GM19240 (cell line): ENCODE measurements at regions not wholly inside any gene's neighbourhood (a gene's known extent, or its start where the extent isn't known, plus 50 kb on each side); places are given as distances from the start of the nearest gene placed in this dataset.

ENCODE experiments used
- DNase-seq: peaks from one replicate; pipeline ENCODE4 v3.0.0; 2011; ENCODE audit warnings: low spot score; ENCODE audit not compliant: insufficient read length

DNA sequence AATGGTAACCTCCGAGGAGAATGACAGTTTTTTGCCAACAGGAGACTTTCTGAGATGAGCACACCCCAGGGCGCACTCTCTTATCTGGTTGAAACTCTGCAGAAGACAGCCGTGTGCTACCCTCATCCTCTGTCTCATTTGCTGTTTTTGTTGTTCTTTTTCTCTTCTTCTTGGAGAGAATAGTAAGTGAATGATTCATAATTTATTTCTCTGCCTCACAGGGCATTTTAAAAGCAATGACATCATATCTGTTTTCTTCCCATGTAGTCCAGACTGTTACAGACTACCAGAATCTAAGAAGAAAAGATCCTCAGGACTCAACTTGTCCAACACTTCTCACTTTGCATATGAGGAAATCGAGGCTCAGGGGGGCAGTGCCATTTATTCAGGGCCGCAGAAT lies 771.1 kb upstream of the GRM7 start:
- no peak for DNase-seq

GRCh38 chr3:6091262-6091661 lies 769.7 kb upstream of the GRM7 start:
- no peak for DNase-seq

DNA sequence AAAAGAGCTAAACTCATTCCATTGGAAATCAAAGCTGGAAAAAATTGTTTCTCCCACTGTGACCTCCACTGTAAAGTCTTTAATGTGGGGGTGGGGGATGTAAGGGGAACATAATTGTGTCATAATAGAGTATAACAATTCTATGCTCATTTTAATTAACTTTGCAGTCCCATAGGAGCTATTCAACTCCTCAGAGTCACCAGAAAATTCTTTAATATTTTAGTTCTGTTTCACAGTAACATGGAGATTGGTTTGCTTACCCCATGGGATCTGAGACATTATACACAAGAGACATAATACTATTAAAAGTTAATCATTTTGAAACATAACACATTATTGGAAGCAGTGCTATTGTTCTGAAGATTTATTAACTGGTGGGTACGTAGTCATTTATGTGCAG lies 765.9 kb upstream of the GRM7 start:
- DNase-seq: no peak

DNA sequence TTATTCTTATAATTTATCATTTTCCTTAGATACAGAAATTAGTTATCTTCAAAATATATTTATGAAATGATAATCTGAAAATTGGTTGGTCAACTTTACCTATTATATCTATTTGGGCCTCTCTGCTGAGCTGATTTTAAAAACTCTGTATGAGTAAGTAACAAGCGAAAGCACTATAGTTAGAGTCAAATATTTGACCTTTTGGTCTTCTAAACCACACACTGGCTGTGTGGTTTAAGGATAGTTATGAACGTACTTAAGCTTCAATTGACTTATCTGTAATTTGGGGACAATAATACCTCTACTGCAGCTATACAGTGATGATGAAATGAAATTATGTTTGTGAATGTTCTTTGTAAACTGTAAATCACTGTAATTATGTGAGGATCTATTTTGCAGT lies 763.9 kb upstream of the GRM7 start:
- DNase-seq: no peak

GRCh38 chr3:6097556-6097955 lies 763.4 kb upstream of the GRM7 start:
- no peak for DNase-seq

DNA sequence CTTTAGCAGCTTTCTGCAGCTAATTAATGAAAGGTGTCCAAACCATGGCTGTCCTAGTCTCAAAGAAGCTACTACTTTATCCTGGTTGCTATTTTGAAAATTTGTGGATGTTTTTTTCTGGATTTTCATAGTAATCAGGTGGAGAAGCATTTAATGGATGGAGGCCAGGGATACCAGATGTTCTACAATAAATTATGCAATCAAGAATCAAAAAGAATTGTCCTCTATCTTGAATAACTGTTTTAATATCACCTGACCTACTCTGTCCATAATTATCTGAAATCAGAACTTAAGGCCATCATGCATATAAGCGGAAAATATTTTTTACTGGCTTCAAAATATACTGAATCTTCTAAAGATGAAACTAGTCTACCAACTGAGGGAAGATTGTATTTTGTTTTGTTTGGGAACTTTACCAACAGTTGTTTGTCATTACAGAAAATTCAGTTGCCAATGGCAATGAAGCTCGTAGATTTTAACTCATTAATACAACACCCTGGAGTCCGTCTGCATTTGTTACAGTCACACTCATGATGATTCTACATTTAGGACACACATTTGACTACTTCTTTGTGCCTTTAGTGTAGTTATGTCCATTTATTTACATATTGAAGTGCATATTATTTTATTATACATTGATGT lies 762.3 kb upstream of the GRM7 start:
- no peak for DNase-seq

DNA sequence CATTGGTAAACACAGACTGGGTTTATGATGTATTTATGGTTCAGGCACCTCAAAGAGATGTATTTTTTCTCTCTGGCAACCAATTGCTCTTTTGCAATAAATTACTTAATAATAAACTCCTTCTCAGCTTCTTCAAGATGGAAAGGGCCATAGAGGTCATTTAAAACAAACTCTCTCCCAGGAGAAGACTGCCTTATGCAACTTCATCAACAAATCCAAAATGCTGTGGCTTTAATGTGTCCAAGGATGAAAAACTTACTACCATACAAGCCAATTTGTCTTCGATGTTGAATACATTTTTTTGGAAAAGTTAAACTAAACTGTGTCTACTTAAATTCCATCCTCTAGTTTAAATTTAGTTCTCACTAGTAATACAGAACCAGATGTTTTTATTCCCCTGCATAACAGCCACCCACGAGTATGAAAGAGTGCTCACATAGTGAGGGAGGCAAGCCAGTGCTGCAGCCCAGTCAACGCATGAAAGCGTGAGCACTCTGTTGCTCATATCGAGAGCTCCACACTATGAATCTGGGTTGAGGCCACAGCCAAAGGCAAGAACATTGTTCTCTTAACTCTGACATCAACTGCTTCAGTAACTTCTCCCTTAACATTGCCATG lies 761.3 kb upstream of the GRM7 start:
- DNase-seq: no peak

GRCh38 chr3:6105187-6105586 lies 755.7 kb upstream of the GRM7 start:
- DNase-seq: no peak

DNA sequence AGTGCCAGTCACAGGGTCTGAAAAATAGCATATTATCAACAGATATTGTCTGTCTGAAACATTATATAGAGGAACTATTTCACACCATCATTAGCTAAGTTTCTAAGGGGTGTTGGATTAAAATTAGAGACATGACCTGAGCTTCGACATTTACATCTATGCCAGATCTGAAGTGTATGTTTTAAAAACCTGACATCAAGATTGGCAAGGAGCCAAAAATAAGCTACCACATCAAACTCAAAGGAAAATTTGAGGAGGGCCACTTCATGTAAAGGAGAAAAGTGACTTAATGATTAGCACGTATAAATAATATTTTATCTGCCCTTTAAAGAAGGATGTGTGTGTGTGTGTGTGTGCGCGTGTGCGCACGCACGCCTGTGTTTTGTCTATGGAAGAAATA lies 752.0 kb upstream of the GRM7 start:
- DNase-seq: no peak

GRCh38 chr3:6110451-6110850 lies 750.5 kb upstream of the GRM7 start:
- no peak for DNase-seq

DNA sequence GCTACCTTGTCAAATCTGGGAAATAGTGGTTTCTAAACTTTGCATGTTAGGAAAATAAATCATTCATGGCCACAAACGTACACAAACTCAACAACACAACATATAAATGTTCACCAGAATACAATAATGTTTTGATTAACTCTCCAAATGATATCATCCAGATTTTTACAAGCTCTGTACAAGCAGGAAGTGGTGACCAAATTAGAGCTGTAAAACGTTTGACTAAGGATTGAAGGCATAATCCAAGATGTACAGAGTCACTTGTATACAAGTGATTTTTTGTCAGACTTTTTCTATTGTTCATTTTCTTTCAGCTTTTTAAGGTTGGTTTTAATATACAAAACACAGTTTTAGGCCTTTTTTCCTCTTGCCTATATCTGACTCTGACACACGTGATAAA lies 748.4 kb upstream of the GRM7 start:
- no peak for DNase-seq

DNA sequence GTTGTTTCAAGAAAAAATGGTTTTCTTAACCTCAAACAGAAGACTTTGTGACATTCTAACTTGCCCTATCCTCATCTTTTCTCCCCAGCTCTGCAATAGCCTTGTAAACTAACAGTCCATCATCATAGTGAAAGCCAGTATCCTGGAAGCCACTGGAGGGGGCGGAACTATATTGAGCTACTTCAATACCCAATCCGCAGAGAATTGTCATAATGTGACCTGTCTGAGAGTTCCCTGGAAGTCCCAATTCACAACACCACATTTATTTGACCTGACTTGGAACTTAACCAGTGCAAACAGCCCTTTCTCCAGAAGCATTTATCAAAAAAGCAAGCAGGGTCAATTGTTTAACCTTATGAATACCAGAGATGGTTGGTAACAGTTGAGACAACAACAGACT lies 747.6 kb upstream of the GRM7 start:
- no peak for DNase-seq

DNA sequence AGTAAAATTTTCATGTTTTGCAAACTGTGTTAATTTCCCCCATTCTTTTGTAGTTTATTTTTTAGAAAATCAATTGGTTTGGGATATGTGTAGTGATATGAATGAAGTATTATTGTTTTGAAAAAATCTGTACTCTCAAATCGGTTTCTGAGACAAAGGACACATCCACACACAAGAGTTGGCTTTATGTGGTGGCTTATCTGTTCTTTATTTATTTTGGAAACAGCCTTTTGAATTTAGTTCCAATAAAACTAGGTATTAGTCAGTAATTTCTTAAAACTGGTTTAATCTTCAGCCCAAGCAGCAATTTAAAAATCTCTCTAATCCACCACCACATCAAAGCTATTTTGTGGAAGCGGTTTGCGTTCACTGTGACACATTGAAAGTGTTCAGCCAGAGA lies 741.5 kb upstream of the GRM7 start:
- DNase-seq: no peak

DNA sequence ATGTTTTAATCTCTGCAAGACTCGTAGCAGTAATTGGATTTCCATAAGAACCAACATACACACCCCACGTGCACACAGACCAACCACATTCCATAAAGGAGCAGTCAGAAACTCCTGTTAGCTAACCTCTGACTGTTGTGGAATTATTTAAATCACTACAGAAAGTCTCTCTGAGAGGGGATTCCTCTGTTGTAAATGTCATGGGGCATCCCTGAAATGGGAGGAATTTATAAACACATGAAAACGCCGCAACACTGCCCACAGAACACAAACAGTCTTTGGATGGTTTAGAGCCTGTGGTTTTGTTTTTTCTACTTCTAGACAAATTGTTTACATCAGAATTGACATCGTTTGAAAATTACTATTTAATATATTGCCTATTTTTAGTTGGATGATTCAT lies 740.1 kb upstream of the GRM7 start:
- no peak for DNase-seq

GRCh38 chr3:6124875-6125274 lies 736.0 kb upstream of the GRM7 start:
- DNase-seq: no peak

- DNase-seq: no peak
These were observed 735.4 kb upstream of the GRM7 start for GRCh38 chr3:6125520-6125919.

DNA sequence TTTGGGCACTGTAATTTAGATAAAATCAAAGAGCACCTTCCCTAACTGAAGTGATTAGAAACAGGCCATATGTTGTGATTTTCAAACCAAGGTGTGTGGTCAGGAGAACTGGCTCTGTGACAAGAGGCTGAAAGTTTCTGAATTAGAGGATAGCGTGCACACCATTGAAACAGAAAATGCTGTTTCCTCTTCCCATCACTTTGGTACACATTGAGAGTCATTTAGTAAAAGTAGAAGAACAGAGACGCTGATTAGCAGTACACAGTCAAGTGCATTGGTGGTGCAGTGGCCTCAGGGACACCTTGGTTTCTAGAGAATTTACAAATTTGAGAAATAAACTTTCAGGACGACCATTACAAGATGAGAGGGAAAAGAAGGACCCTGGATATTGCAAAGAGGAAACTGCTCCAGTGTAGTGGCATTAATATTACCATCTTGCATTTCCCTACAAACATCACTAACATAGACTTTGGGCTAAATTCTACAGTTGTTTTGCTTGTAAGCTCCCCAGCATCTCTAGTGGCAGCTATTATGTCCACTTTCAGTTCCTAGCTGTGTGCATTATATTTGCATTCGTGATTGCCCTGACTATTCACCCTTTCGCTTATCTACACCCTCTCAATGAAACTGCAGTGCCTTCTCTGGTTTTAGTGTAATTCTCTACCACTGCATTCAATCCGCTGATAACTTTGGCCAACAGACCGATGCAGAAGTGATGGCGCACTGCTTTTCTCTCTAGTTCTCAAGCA lies 728.1 kb upstream of the GRM7 start:
- no peak for DNase-seq

- DNase-seq: no peak
These were observed 718.2 kb upstream of the GRM7 start for GRCh38 chr3:6142707-6143106.

- DNase-seq: no peak
These were observed 713.0 kb upstream of the GRM7 start for GRCh38 chr3:6147883-6148282.

DNA sequence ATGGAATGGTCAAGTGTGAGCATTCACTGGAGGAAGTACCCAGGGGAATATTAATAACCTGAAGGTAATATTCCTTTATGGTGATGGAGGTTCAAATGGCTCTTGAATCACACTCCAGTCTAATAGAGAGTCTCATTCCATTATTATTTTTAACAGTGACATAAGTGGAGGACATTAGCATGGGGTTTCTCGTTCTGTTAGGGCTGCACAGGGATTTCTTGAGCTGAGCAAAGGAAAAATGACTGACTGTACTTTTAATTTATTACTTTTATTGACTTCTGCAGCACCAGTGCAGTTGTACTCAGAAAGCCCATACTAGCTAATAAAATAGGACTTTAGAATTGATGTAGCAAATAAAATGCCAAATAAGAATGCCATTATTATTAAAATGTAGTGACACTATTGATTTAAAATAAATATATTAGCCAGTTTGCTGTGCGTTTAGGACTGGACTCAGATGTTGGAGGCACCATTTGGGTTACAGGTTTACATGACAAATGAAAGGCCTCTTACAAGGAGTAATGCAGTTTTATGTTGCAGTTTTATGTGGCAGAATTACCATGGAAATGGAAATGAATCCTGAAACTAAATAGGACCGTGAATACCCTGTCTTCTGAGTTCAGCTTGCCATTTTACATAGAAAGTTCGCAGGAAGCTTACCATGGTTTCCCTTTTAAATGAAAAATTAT lies 705.1 kb upstream of the GRM7 start:
- DNase-seq: no peak

GRCh38 chr3:6165951-6166350 lies 695.0 kb upstream of the GRM7 start:
- DNase-seq: no peak

DNA sequence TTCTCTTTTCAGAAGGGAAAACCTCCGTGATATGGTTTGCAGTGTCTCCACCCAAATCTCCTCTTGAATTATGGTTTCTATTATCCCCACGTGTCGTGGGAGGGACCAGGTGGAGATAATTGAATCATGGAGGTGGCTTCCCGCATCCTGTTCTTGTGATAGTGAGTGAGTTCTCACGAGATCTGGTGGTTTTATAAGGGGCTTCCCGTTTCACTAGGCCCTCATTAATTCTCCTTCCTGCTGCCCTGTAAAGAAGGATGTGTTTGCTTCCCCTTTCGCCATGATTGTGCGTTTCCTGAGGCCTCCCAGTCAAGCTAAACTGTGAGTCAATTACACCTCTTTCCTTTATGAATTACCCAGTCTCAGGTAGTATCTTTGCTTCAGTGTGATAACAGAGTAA lies 692.7 kb upstream of the GRM7 start:
- DNase-seq: no peak
